Activated CD4-positive, alpha-beta T cell treated with anti-CD3 and anti-CD28 coated beads for 1 hour (primary cell): ENCODE measurements at regions not wholly inside any gene's neighbourhood (a gene's known extent, or its start where the extent isn't known, plus 50 kb on each side); places are given as distances from the start of the nearest gene placed in this dataset.
"Not testable (repeated sequence)": the region's sequence is repeated elsewhere in the genome, so short reads cannot be mapped to it uniquely, and the experiment has no call there.

Experiments used
- DNase-seq: peaks from one replicate; pipeline ENCODE4 v3.0.0-alpha.2; 2020

DNA sequence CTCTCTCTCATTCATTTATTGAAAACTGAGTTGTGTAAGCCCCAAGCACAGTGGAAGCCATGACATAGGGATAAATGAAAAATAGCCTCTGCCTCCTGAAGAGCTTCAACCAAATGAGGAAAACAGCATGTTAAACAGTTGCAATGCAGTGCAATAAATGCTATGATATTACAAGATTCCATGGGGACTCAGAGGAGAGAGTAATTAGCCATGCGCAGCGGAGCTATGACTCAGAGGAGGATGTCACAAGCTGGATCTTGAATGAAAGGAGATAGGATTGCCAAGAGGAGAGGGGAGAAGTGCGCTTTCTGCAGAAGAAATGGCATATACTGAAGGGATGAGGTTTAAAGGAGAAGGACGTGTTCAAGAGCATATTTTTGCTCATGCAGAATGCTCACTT lies 231.3 kb upstream of the PLXNA2 start:
- DNase-seq = no peak

DNA sequence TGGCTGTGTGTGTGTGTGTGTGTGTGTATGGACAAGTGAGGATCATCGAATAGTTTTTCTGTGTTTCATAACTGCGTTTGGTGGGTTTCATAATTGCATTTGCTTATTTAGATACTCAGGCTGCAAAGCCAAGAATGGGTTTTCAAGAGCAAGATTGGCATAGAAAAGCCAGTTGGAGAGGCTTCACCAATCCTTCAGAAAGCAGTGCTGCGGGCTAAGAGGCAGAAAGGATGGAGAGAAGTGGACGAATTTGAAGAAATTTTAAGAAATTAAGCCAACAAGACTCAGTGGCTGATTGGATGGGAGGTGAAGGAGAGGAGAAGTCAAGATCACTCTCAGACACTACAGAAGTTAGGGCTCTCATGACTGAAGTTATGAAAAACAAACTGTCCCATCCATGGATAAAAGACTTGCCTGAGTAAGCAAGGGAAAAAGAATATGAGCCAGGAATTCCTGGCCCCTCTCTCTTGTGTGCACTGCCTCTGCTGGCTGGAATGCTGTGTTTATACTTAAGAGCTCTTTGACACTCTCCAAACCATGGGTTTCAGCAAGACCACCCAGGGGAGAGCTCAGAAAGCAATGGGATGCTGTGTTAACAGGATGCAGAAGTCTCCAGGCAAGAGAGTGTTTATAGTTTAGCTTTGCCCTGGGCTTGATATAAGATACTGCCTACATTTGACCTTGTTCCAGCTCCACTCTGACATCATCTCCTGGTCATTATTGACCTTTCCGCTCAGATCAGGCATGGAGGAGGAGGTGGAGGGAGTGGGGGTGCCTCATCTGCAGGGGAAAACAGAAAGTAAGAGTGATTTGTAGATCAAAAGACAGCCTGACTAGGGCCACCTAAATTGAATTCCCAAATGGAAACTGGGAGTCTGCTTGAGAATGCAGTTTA lies 232.0 kb upstream of the PLXNA2 start:
- no peak for DNase-seq

DNA sequence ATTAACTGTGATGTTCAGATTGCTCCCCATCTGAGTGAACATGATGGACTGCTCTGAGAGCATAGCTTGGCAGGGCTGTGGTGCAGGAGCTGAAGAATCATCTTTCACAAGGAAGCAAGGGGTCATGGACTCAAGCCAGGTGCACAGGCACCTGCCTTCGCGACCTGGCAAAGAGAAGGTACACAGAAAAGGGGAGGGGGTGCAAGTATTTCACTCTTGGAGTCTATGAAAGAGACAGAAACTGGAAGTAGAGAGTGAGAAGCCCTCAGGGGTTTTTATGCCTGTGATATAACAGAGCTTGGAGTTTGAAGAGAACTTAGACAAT lies 232.6 kb upstream of the PLXNA2 start:
- DNase-seq = no peak

DNA sequence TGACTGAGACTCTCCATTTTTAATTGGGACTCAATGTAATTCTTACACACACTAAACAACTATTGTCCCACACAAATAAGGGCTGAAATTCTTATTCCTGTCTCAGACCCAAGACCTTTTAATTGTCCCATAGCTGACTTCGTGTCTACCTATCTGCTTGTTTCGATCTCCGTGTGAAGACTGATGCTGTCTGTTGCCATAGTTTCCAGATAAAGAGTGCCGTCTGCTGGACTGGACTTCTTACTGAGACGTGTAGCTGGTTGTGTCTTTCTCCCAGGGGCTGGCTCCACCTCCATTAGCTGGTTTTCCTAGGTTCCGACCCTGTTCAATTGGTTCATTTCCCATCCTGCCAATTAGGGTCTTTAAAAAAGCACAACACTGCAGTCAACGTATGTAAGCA lies 235.3 kb upstream of the PLXNA2 start:
- DNase-seq = no peak

DNA sequence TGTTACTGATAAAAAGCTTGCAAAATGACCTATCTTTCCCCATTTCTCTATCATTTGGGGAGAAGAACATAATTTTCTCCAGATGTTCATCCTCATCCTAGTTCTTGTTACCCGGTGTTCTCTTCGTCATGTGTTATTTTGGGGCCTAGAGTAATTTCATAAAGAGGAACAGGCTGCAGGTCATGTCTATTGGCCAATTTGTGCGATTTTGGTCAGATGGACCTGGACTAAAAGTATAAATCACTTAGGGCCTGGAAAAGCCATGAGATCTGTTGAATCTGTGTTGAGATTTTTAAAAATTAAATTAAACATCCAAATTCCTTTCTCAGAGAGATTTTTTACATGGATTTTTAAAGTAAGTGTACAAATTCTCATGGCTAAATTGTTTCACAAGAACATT lies 241.3 kb upstream of the PLXNA2 start:
- DNase-seq = no peak

DNA sequence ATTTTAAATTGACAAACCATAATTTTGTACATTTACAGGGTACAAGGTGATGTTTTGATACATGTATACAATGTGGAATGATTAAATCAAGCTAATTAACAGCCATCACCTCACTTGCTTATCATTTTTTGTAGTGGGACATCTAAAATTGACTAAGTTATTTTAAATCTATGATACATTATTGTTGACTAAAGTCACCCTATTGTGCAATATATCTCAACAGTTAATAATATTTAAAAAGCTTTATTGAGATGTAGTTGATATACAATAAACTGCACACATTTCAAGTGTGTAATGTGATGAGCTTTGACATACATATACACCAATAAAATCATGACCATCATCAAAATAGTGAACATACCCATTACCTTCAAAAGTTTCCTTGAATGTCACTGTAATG lies 242.5 kb upstream of the PLXNA2 start:
- DNase-seq = no peak

DNA sequence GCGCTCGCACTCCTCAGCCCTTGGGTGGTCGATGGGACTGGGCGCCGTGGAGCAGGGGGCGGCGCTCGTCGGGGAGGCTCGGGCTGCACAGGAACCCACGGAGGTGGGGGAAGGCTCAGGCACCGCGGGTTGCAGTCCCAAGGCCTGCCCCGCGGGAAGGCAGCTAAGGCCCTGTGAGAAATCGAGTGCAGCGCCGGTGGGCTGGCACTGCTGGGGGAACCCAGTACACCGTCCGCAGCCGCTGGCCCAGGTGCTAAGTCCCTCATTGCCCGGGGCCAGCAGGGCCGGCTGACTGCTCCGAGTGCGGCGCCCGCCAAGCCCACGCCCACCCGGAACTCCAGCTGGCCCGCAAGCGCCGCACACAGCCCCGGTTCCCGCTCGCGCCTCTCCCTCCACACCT lies 244.2 kb upstream of the PLXNA2 start:
- not testable (repeated sequence) for DNase-seq

DNA sequence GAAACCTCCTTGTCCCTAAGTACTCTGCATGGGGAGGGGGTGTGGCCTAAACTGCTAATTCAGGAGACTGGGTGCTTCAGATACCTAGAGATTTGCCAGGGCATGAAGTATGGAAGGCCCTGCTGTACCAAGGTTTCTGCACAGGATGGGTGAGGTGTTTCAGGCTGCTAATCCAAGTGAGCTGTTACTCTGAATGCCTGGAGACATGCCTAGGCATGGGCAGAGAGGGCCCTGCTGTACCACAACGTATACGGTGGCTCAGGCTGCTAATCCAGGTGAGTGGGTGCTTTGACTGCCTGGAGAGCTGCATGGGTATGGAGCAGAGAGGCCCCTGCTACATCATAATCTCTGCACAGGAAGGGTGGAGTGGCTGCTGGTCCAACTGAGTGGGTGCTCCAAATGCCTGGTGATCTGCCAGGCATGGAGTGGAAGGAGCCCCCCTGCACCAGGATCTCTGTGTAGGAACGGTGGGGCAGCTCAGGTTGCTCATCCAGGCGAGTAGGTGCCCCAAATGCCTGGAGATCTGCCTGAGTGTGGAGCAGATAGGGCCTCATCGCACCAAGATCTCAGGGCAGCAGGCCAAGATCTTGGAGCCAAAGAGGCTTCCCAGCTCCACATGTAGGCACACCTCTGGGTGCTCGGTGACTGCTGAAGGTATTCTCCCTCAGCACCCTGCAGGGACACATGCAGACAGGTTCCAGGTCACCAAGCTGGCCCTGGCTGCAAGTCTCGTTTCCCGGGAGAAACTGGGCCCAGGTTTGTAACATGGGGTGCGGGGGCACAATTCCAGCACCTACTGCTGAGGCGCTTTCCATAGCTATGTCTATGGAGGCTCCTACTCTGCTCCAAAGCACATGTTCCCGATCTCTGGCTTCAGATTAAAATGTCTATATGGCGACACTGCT lies 252.5 kb upstream of the PLXNA2 start:
- DNase-seq = no peak

DNA sequence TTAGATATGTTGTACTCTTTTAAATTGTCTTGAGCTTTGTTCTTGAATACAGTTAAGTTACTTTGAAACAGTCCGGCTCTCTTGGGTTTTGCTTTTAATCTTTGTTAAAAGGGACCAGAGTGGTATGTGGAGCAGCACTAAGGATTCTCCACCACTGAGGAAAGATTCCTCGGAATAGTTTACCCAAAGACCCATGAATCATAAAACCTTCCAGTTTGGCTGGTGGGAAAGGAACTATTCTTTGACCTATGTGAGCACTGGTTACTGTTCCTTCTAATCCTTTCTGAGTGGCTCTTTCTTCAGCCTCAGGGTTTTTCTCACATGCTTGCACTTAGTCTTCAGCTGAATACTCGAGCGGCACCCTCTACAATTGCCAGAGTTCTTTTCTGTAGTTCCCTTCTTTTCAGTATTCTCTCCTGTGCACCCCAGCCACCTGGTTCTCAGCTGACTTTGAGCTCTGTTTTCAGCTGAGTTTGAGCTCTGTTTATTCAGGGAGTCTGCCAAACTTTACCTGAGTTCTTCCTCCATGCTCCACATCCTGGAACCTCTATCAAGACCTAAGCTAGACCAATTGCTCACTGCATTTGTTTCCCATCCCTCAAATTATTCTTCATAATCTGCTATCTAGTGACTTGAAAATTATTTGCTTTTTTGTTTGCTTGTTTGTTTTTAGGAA lies 253.8 kb upstream of the PLXNA2 start:
- DNase-seq = no peak

DNA sequence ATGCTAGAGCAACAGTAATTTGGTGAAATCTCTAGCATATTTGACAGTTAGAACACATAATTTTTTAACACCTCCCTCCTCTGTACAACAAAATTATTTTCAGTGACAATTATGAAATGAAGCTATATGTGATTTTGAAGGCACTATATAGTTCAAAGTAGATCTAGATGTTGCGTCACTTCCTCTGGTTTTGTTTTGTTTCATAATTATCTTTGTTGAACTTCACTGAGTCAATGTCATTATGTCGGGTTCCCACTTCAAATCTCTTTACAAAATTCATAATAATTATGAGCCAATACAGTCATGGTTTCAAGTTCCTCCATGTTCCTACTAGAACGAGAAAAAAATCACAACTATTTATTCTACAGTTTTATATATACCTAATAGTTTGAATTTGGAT lies 254.8 kb upstream of the PLXNA2 start:
- no peak for DNase-seq

DNA sequence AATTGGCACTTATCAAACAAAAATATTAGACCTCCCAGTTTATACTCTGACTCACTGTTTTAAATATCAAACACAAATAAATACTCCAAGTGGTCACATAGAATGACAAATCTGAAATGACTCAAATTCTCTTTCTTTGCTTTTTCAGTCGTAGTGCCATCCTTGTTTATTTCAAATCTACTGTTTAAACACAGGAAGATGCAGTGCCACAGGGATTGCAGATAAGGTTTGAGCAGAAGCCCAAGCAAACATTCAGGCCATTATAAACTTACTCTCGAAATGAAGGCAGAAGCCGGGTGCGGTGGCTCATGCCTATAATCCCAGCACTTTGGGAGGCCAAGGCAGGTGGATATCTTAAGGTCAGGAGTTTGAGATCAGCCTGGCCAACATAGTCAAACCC lies 255.4 kb upstream of the PLXNA2 start:
- DNase-seq = no peak

DNA sequence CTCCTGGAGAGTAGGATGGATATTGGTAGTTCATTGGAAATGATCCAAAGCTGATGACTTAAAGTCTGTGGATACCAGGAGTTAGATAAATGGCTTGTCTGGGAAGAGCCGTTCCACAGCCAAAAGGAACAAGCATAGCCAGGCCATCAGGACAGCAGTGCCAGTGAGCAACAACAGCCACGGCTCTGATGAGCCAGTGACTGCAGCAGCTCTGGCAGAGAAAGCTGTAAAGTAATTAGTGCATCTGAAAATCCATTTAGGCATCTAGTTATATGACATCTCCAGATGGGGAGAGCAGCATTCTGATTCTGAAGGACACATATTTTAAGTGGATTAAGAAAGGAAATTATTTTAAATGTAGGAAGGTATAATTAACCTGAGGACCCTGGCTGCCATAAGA lies 256.2 kb upstream of the PLXNA2 start:
- DNase-seq = no peak

DNA sequence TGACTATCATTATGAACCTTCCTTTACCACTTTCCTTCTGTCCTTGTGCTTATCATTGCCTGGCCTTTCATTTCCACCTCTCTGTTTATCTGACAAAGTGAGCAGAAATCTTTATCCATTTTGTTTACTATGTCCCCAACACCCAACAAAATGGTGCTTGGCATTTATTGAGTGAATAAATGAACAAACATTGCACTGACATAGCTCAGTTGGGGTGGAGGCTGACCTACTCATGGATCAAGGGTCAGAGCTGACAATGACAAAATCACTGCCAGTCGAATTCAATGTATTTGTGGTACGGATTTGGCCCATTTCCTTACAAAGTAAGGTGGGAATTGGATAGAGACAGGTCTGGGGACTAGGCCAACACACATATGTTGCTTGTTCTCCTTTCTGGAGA lies 257.4 kb upstream of the PLXNA2 start:
- no peak for DNase-seq

DNA sequence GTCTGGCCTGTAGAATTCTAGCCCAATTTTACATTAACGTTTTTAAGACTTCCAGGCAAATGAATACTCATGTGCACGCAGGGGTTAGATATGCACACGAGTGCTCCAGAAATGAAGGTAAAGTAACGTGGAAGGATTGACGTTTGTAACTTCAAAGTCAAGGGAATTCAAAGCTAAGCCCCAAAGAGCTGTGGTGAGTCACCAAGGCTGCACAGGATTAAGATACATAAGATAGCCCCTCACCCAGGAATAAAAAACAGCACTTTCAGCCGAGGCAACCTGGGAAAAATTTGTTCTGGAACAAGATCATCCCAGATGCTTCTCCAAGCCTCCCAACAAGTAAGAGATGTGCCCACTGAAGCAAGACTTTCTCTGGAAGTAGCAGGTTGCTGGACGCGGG lies 259.6 kb upstream of the PLXNA2 start:
- DNase-seq = no peak

DNA sequence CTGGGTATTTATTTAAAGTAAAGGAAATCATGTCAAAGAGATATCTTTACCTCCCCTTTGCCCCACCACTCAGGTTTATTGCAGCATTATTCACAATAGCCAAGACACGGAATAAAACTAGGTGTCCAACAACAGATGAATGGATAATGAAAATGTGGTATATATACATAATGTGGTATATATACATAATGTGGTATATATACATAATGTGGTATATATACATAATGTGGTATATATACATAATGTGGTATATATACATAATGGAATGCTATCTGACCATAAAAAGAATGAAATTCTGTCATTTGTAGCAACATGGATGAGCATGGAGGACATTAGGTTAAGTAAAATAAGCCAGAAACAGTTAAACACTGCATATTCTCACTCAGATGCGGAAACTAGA lies 262.6 kb upstream of the PLXNA2 start:
- DNase-seq = no peak

DNA sequence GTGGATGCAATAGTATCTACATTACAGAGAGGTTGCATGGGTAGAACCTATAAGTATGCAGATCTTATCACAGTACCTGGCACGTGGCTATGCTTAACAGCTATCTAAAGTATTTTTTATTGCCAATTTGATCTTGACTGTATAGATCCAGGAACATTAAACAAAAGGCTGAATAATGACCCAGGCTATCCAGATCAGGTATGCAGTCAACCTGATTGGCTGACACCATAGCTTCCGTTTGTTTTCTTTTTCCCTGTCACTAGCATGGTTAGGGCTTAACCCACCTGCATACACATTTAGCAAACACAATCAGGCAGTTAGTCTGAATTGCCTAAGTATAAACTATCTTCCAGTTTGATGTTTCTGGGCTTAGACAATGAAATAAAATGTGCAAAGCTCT lies 264.9 kb upstream of the PLXNA2 start:
- DNase-seq = no peak

DNA sequence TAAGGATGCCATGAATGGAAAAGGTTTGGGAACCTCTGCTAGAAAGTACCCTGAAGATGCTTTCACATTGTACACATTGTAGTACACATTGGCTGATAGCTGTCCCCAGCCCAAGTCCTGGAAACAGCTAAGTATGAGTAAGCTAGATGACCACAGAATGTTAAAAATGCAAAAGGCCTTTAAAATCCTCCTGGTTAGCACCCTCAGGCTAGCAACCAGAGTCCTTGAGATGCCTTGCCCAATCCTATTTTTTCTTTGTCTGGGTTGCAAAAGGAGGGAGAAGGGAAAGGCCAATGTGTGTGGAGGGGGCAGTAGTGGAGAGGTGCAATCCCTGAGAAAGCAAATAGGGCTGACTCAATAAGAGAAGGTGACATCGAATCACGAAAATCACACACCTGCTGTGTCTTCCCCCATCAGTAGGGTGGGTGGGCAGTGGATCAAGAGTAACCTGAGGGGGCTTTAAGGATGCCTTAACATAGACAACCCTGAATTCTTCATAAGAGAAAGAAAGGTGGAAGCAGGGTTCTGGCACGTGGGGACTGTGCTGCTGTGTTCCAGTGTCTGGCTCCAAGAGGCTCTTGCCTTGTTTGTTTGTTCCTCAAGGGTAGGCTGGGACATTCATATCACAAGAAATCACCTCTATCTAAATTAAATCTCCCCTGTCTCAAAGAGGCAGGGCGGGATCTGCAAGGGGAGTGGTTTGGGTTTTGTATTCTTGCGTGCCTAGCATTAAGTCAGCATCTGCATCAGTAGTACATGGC lies 266.2 kb upstream of the PLXNA2 start:
- DNase-seq = no peak

DNA sequence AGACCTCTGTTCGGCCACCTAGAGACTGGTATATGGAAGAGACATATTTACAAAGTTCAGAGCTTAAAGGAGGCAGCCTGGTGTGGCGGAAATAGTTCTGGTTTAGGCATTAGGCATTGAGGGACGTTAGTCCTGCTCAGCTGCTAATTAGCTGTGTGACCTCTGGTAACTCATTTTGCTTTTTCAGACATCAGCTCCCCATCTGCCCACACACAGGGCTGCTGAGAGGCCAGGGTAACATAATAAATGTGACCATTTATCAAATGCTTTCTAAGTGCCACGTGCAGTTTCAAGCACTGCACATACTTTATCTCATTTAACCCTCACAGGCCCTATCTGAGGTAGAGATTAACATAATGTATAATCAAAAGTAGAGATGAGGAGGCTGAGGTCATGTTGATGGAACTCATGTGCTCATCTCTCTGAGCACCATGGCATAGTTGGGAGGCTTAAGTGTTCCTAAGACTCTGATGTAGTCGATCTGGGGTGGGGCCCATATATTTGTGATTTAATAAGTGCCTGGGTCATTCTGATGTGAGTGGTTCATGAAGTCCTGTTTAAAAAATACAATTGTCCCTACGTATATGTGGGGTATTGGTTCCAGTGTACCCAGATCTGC lies 267.2 kb upstream of the PLXNA2 start:
- DNase-seq = no peak

DNA sequence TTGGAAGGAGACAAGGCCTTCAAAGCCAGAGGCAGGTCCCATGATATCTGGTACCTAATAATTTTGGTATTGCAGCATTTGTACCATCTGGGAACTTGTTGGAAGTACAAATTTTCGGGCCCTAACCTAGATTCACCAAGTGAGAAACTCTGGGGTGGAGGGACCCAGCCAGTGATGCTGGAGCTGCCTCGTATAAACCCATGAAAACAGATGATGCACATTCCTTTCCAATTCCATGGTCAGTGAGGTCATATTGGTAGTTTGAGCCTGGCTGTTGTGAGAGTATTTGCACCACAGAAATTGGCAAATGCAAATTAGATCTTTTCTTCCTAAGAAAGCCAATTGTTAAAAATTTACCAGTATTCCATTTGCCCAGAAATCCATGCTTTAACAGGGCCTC lies 269.6 kb upstream of the PLXNA2 start:
- DNase-seq = no peak

DNA sequence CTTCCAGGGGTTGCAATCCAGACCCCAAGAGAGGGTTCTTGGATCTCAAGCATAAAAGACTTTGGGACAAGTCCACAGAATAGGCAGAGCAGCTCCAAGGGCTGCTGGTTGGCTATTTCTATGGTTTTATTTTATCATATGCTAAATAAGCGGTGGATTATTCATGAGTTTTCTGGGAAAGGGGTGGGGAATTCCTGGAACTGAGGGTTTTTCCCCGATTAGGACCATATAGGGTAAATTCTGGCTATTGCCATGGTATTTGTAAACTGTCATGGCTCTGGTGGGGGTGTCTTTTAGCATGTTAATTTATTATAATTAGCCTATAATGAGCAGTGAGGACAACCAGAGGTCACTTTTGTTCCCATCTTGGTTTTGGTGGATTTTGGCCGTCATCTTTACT lies 270.9 kb upstream of the PLXNA2 start:
- no peak for DNase-seq

DNA sequence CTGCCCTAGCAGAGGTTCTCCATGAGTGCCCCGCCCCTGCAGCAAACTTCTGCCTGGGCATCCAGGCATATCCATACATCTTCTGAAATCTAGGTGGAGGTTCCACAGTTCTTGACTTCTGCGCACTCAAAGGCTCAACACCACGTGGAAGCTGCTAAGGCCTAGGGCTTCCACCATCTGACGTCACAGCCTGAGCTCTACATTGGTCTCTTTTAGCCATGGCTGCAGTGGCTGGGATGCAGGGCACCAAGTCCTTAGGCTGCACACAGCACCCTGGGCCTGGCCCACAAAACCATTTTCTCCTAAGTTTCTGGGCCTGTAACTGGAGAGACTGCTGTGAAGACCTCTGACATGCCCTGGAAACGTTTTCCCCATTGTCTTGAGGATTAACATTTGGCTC lies 272.6 kb upstream of the PLXNA2 start:
- no peak for DNase-seq

DNA sequence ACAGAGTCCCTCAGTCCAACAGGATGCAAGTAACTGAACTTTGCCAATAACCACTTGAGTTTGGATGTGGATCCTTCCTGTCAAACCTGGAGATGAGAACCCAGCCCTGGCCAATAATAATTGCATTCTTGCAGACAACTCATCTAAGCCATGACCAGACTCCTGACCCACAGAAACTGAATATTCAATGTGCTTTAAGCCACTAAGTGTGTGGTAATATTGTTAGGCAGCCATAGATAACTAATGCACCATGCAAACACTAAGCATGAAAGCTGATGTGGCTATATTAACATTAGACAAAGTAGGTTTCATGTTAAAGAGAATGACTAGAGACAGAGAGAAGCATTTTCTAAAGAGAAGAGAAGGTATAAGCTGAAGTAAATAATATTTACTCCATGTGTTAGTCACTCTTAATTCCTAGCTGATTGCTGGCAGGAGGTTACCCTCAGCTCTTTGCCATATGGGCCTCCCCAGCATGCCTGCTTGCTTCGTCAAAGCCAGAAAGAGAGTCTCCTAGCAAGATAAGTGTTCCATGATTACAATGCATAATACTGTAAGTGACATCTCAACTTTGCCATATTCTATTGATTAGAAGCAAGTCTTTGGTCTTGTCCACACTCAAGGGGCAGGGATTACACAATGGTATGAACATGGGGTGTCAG lies 276.4 kb upstream of the PLXNA2 start:
- no peak for DNase-seq
